Small intestine (tissue), 7 donors: ENCODE measurements at regions not wholly inside any gene's neighbourhood (a gene's known extent, or its start where the extent isn't known, plus 50 kb on each side); places are given as distances from the start of the nearest gene placed in this dataset.
"Not testable (repeated sequence)": the region's sequence is repeated elsewhere in the genome, so short reads cannot be mapped to it uniquely, and the experiment has no call there.

Experiments
- DNase-seq, 2 donors: peaks; one replicate each; pipeline versions ENCODE4 v3.0.0 to v3.0.0-alpha.2; 2013
- FAIRE-seq: peaks from 2 replicates; lab custom pipeline; 2012; peaks lifted over from hg19 to GRCh38; lab: Jason Lieb, UNC
- H3K27ac ChIP-seq, 3 donors: one replicate each; pipeline ENCODE4 v1.5.1; 2013; ENCODE audit warnings: low read length in 2 of 3, mild to moderate bottlenecking in 2 of 3, control low read depth in 1 of 3, inconsistent platforms in 1 of 3, low read depth in 1 of 3, moderate library complexity in 1 of 3
- H3K27me3 ChIP-seq, 3 donors: one replicate each; pipeline ENCODE4 v1.6.1; 2013; ENCODE audit warnings: low read length in 3 of 3, inconsistent platforms in 1 of 3; ENCODE audit not compliant: control insufficient read depth in 3 of 3, insufficient read depth in 3 of 3
- H3K36me3 ChIP-seq, 3 donors: one replicate each; pipeline ENCODE4 v1.6.1; 2013; ENCODE audit warnings: low read length in 3 of 3, inconsistent platforms in 1 of 3, low read depth in 1 of 3, mild to moderate bottlenecking in 1 of 3, moderate library complexity in 1 of 3; ENCODE audit not compliant: control insufficient read depth in 3 of 3, insufficient read depth in 2 of 3
- H3K4me1 ChIP-seq, 3 donors: one replicate each; pipeline ENCODE4 v1.6.1; 2013; ENCODE audit warnings: low read length in 2 of 3, inconsistent platforms in 1 of 3, low read depth in 1 of 3, mild to moderate bottlenecking in 1 of 3, moderate library complexity in 1 of 3; ENCODE audit not compliant: control insufficient read depth in 3 of 3, insufficient read depth in 2 of 3
- H3K4me3 ChIP-seq, 3 donors: one replicate each; pipeline ENCODE4 v1.5.1; 2013; ENCODE audit warnings: low read length in 3 of 3, control low read depth in 1 of 3, inconsistent platforms in 1 of 3, low read depth in 1 of 3, mild to moderate bottlenecking in 1 of 3, moderate library complexity in 1 of 3
- H3K9me3 ChIP-seq, 2 donors: one replicate each; pipeline ENCODE4 v1.6.1; 2013; ENCODE audit warnings: low read depth in 1 of 2, low read length in 1 of 2; ENCODE audit not compliant: control insufficient read depth in 2 of 2, insufficient read depth in 1 of 2
- WGBS, 3 donors: extraction: QIAGEN DNeasy Blood & Tissue Kit; methylation state at CpG; one replicate each; pipeline ENCODE4 v1.1.7; 2013; 5-methylcytosine and 5-hydroxymethylcytosine counted together
- donor health status: healthy with polysubstance abuse.
- donor health status: control.
- donor health status: control.
- donor health status: Bipolar disorder and iron deficiency.
- donor health status: healthy.

DNA sequence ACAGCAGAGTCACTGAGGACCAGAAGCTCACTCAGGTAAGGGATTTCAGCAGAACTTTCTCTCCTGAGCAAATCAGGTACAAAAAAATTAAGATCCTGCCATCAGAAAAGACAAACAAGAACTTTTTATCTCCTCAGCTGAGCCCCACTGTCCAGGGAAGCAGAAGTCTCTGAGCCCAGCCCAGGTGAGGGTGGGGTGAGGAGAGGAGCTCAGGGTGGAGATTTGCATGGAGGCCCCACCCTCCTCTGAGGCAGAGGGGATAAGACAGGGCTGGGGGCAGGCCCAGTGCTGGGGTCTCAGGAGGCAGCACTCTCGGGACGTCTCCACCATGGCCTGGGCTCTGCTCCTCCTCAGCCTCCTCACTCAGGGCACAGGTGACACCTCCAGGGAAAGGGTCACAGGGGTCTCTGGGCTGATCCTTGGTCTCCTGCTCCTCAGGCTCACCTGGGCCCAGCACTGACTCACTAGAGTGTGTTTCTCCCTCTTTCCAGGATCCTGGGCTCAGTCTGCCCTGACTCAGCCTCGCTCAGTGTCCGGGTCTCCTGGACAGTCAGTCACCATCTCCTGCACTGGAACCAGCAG is 95.3 kb upstream of the IGLL5 start:
- H3K27ac ChIP-seq, FAIRE-seq, H3K4me1 ChIP-seq, H3K4me3 ChIP-seq, H3K36me3 ChIP-seq, H3K9me3 ChIP-seq, H3K27me3 ChIP-seq, DNase-seq: not testable (repeated sequence)
- 85 to 94% (median 87%) methylated on average over 4 of the region's 4 CpGs for WGBS, 3 donors

DNA sequence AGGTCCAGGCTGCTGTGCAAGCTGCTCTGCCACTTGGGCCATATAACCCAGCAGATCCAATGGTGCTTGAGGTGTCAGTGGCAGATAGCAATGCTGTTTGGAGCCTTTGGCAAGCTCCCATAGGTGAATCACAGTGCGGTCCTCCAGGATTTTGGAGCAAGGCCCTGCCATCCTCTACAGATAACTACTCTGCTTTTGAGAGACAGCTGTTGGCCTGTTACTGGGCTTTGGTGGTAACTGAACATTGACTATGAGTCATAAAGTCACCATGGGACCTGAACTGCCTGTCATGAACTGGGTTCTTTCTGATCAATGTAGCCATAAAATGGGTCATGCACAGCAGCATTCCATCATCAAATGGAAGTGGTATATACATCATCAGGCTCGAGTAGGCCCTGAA is 92.0 kb upstream of the IGLL5 start:
- not testable (repeated sequence) for H3K4me1 ChIP-seq, H3K27me3 ChIP-seq, H3K27ac ChIP-seq, H3K9me3 ChIP-seq, DNase-seq, H3K36me3 ChIP-seq, FAIRE-seq, H3K4me3 ChIP-seq
- 77 to 89% (median 85%) methylated on average over 2 of the region's 2 CpGs for WGBS, 3 donors

DNA sequence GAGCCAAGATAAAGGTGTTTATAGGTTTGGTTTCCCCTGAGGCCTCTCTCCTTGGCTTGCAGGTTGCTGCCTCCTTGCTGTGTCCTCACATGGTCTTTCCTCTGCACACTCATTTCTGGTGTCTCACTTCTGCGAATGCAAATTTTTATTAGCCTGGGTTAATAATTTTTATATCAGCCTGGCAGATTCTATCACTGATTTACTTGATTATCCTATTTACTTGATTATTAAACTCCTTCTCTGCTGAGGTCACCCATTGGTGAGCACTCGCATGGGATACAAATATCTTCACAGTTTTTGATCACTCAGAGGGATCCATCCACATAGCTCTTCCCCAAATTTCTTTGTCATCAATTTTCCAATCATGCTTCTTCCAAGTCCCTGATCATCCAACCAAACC is 90.9 kb upstream of the IGLL5 start:
- no peaks in the 10 kb centered on the region for H3K4me1 ChIP-seq
- H3K27ac ChIP-seq, result no peak overlapping the region
- H3K36me3 ChIP-seq, result no peaks in the 10 kb centered on the region
- H3K27me3 ChIP-seq, result no peaks in the 10 kb centered on the region
- WGBS, 3 donors, result 28 to 67% (median 62%) methylated on average over 2 of the region's 2 CpGs
- no peak overlapping the region for H3K4me3 ChIP-seq
- H3K9me3 ChIP-seq, result no peaks in the 10 kb centered on the region
- DNase-seq, result no peak
- no peak for FAIRE-seq

DNA sequence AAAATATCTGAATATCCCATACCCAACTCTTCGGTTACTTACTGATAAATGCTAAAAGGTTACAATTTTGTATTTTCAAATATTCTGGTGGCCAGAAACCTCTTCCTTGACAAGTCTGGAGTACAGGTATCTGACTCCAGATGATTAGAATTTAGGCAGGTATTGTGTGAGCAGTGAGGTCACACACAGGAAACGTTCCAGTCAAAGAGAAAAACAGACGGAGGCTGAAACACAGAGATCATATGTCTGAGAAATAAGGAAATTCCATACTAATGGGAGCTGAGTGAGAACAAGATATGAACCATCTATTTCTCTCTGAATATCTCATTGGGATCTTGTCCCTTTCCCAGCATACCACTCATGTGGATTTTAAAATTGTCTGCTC is 89.4 kb upstream of the IGLL5 start:
- FAIRE-seq (no peak), DNase-seq (no peak)
- Histone ChIP-seq H3K4me1 (no peaks in the 10 kb centered on the region), H3K36me3 (no peaks in the 10 kb centered on the region), H3K9me3 (no peaks in the 10 kb centered on the region), H3K4me3 (no peak overlapping the region), H3K27me3 (no peaks in the 10 kb centered on the region), H3K27ac (no peak overlapping the region)
- 50 to 72% (median 66%) methylated on average over 3 of the region's 3 CpGs for WGBS, 3 donors

DNA sequence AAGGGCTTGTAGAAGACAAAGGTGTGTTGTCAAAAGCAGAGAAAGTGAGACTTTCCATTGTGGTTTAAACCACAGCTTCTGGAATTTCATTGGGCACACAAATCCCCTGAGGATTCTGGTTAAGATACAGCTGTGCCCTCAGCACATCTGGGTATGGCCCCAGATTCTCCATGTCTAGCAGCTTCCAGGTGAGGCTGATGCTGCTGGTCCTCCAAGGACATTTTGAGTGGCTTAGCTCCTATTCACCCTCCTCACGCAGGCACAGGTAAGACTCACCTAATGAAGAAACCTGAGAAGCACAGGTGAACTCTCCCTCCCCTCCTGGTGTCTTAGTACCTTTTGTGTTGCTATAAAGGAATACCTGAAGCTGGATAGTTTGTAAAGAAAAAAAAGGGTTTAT is 88.9 kb upstream of the IGLL5 start:
- FAIRE-seq (no peak), DNase-seq (no peak)
- no peaks in the 10 kb centered on the region for H3K27me3 ChIP-seq
- H3K27ac ChIP-seq, result no peak overlapping the region
- H3K4me3 ChIP-seq, result no peak overlapping the region
- H3K9me3 ChIP-seq, result no peaks in the 10 kb centered on the region
- WGBS, 3 donors, result 93 to 96% (median 94%) methylated on average over 1 of the region's 1 CpG
- H3K4me1 ChIP-seq, result no peaks in the 10 kb centered on the region
- no peaks in the 10 kb centered on the region for H3K36me3 ChIP-seq

DNA sequence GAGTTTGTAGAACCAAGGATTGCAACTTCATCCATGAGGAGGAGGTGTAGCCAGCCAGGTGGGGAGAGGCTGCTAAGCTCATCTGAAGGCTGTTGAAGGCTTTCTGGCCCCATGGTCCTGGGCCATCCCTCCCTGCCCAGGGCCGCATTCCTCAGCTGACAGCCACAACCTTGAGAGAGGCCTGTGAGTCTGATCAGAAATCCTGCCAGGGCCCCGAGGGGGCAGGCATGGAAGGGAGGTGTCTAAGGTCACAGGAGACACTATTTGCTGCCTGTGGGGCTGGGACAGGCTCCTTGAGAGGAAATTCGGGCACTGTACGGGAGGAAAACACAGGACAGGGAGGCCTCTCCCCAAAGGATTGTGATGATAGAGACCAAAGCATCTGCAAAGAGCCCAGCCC is 88.1 kb upstream of the IGLL5 start:
- Histone ChIP-seq H3K4me3 (no peak overlapping the region), H3K27ac (no peak overlapping the region), H3K27me3 (no peaks in the 10 kb centered on the region), H3K4me1 (no peaks in the 10 kb centered on the region), H3K36me3 (no peaks in the 10 kb centered on the region), H3K9me3 (no peaks in the 10 kb centered on the region)
- no peak for DNase-seq
- no peak for FAIRE-seq
- WGBS, 3 donors, result 70 to 78% (median 73%) methylated on average over 4 of the region's 4 CpGs

DNA sequence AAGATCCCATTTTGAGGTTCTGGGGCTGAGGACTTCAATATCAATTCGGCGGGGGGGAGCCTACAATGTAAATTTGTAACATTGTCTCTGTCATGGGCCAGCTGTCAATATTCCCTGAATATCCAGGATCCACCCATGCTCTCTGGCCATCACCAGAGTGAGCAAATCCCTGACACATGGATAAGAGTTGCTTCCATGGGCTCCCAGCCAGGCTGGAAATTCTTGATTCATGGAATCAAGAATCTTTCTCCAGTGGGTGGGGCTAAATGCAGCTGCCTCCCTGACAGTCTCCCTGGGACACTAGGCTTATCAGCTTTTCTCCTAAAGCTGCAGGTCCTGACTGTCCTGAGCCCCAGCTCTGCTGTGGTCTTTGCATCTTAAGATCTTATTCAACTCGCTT is 86.9 kb upstream of the IGLL5 start:
- no peak for FAIRE-seq

DNA sequence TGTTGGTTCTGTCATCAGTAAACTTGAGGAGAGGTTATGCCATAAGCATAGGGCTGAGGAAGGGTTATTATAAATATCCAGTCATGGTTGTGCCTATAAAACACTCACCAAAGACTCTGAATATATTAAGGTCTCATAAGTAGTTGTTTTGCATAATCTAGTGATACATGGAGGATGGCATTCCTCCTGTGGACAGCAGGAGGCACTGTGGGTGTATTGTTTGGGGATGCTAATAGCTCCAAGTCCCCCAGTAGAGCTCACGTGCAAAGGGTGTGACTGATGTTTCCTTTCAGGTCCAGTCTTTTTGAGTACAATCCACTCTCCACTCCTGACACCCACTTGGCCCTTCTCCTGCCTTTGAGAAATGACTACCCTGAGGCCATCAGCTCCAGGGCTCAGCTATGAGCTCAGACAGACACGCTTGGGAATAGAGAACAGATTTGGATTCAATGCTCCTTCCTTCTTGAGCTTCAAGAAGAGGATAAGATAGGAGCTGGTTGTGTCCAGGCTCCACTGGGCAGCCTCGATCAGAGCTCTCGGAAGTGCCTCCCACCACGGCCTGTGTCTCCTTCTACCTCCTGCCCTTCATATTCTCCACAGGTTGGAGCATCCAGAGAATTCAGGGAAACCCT is 85.2 kb upstream of the IGLL5 start:
- H3K27me3 ChIP-seq, result no peaks in the 10 kb centered on the region
- H3K4me1 ChIP-seq, result no peaks in the 10 kb centered on the region
- 73 to 82% (median 81%) methylated on average over 5 of the region's 5 CpGs for WGBS, 3 donors
- H3K9me3 ChIP-seq, result no peaks in the 10 kb centered on the region
- no peak for FAIRE-seq
- no peak overlapping the region for H3K27ac ChIP-seq
- DNase-seq, result peak in 1 of 2 donors; percentile 11
- H3K36me3 ChIP-seq, result no peaks in the 10 kb centered on the region
- H3K4me3 ChIP-seq, result no peak overlapping the region

More for the DNA sequence above, 86.9 kb upstream of the IGLL5 start:
- DNase-seq, result no peak
- no peaks in the 10 kb centered on the region for H3K27me3 ChIP-seq
- no peak overlapping the region for H3K4me3 ChIP-seq
- H3K36me3 ChIP-seq, result no peaks in the 10 kb centered on the region
- H3K4me1 ChIP-seq, result no peaks in the 10 kb centered on the region
- H3K9me3 ChIP-seq, result no peaks in the 10 kb centered on the region
- WGBS, 3 donors, result 77 to 88% (median 85%) methylated on average over 3 of the region's 3 CpGs
- H3K27ac ChIP-seq, result no peak overlapping the region
